IMR-90 (cell line): ENCODE measurements at regions not wholly inside any gene's neighbourhood (a gene's known extent, or its start where the extent isn't known, plus 50 kb on each side); places are given as distances from the start of the nearest gene placed in this dataset.

Experiments used
- ATAC-seq: fragments of 200-7000 bp; cut with Tn5 transposase; 2 replicates; pipeline ENCODE4 v1.9.1; 2020; ENCODE audit warnings: low read depth, mild to moderate bottlenecking, moderate library complexity
- BruUV-seq: library from RNA; stranded (reverse); fragments of 400-500 nt; replicated peaks from 2 replicates; lab custom pipeline; 2021; lab: Mats Ljungman, UMichigan
- CTCF ChIA-PET: fragments of 300-600 bp; formaldehyde crosslinking; extraction: SDS; loops from one replicate; lab custom pipeline; 2021; ENCODE audit warnings: antibody characterized with exemption; lab: Yijun Ruan, JAX
- POLR2A ChIA-PET: fragments of 300-600 bp; sonication (Branson Sonifier 250); formaldehyde crosslinking; loops from one replicate; lab custom pipeline; 2022; ENCODE audit warnings: antibody characterized with exemption; ENCODE audit not compliant: unreplicated experiment; lab: Charles Lee
- DNase-seq: peaks from one replicate; pipeline ENCODE4 v3.0.0; 2013
- H2AFZ ChIP-seq: replicated peaks from 2 replicates; pipeline ENCODE3; 2013; ENCODE audit warnings: low read length, mild to moderate bottlenecking; ENCODE audit not compliant: poor library complexity
- H2AK5ac ChIP-seq: 2 replicates; pipeline ENCODE4 v1.6.1; 2013; ENCODE audit warnings: low read depth, low read length, inconsistent platforms
- H2AK9ac ChIP-seq: replicated peaks from 2 replicates; pipeline ENCODE3; 2013; ENCODE audit warnings: mild to moderate bottlenecking, low read depth, low read length, moderate library complexity; ENCODE audit not compliant: poor library complexity
- H2BK120ac ChIP-seq: 2 replicates; pipeline ENCODE4 v1.6.1; 2013; ENCODE audit warnings: low read depth, low read length, inconsistent platforms
- H2BK15ac ChIP-seq: 3 replicates; pipeline ENCODE4 v1.6.1; 2013; ENCODE audit warnings: low read depth, low read length, inconsistent platforms
- H2BK20ac ChIP-seq: 2 replicates; pipeline ENCODE4 v1.6.1; 2013; ENCODE audit warnings: low read depth, mild to moderate bottlenecking, inconsistent platforms, low read length, moderate library complexity
- H2BK5ac ChIP-seq: 2 replicates; pipeline ENCODE4 v1.6.1; 2013; ENCODE audit warnings: mild to moderate bottlenecking, low read depth, low read length, inconsistent platforms; ENCODE audit not compliant: poor library complexity, severe bottlenecking
- H3K14ac ChIP-seq: replicated peaks from 2 replicates; pipeline ENCODE4 v1.6.1; 2013; ENCODE audit warnings: low read depth, low read length, inconsistent platforms
- H3K18ac ChIP-seq: 2 replicates; pipeline ENCODE4 v1.6.1; 2013; ENCODE audit warnings: low read depth, low read length, control low read depth
- H3K23ac ChIP-seq: 2 replicates; pipeline ENCODE4 v1.6.1; 2013; ENCODE audit warnings: low read depth, low read length, inconsistent platforms
- H3K27ac ChIP-seq: 2 replicates; pipeline ENCODE4 v1.5.1; 2013; ENCODE audit warnings: mild to moderate bottlenecking, control low read depth, low read length; ENCODE audit not compliant: insufficient read depth
- H3K27me3 ChIP-seq: 2 replicates; pipeline ENCODE4 v1.6.1; 2013; ENCODE audit warnings: low read length; ENCODE audit not compliant: control insufficient read depth, insufficient read depth
- H3K36me3 ChIP-seq: 2 replicates; pipeline ENCODE4 v1.6.1; 2013; ENCODE audit warnings: low read length, mixed read lengths; ENCODE audit not compliant: control insufficient read depth, insufficient read depth
- H3K4ac ChIP-seq: 2 replicates; pipeline ENCODE4 v1.6.1; 2013; ENCODE audit warnings: low read depth, low read length, inconsistent platforms
- H3K4me1 ChIP-seq: 2 replicates; pipeline ENCODE4 v1.6.1; 2013; ENCODE audit warnings: low read length, mixed read lengths; ENCODE audit not compliant: control insufficient read depth, insufficient read depth
- H3K4me2 ChIP-seq: 2 replicates; pipeline ENCODE4 v1.6.1; 2013; ENCODE audit warnings: low read depth, mild to moderate bottlenecking, control low read depth, low read length, moderate library complexity
- H3K4me3 ChIP-seq: 2 replicates; pipeline ENCODE4 v1.5.1; 2013; ENCODE audit warnings: low read depth, mild to moderate bottlenecking, control low read depth, low read length, moderate library complexity; ENCODE audit not compliant: insufficient read depth
- H3K56ac ChIP-seq: 2 replicates; pipeline ENCODE4 v1.6.1; 2013; ENCODE audit warnings: low read length, inconsistent platforms; ENCODE audit not compliant: insufficient read depth; ENCODE audit errors: extremely low read depth
- H3K79me1 ChIP-seq, 2 experiments: 2 replicates each; pipeline ENCODE4 v1.6.1; 2013; ENCODE audit warnings: low read length in 2 of 2, inconsistent platforms in 1 of 2, low read depth in 1 of 2
- H3K9ac ChIP-seq: 2 replicates; pipeline ENCODE4 v1.6.1; 2013; ENCODE audit warnings: low read depth, low read length, control low read depth
- H3K9me1 ChIP-seq: 2 replicates; pipeline ENCODE4 v1.6.1; 2013; ENCODE audit warnings: low read length, inconsistent platforms; ENCODE audit not compliant: insufficient read depth
- H3K9me3 ChIP-seq: 2 replicates; pipeline ENCODE4 v1.6.1; 2013; ENCODE audit warnings: low read length; ENCODE audit not compliant: control insufficient read depth, insufficient read depth
- H4K20me1 ChIP-seq: 2 replicates; pipeline ENCODE4 v1.6.1; 2013; ENCODE audit warnings: low read length, inconsistent platforms; ENCODE audit not compliant: insufficient read depth
- H4K5ac ChIP-seq: 2 replicates; pipeline ENCODE4 v1.6.1; 2013; ENCODE audit warnings: mild to moderate bottlenecking, low read depth, low read length, control low read depth
- H4K8ac ChIP-seq, 2 experiments: 2 replicates each; pipeline ENCODE4 v1.6.1; 2013; ENCODE audit warnings: low read depth in 2 of 2, low read length in 2 of 2, control low read depth in 1 of 2, inconsistent platforms in 1 of 2
- H4K91ac ChIP-seq: 2 replicates; pipeline ENCODE4 v1.6.1; 2013; ENCODE audit warnings: low read depth, low read length, inconsistent platforms; ENCODE audit not compliant: insufficient read depth
- BHLHE40 ChIP-seq: fragments of 150-350 bp; IDR thresholded peaks from 2 replicates; pipeline ENCODE4 v1.6.1; 2016; ENCODE audit warnings: mild to moderate bottlenecking, low read depth, low read length
- CEBPB ChIP-seq: IDR thresholded peaks from 2 replicates; pipeline ENCODE4 v1.6.1; 2012; ENCODE audit warnings: low read depth, low read length, improper control_type of control experiment
- CHD1 ChIP-seq: IDR thresholded peaks from 2 replicates; pipeline ENCODE4 v1.6.1; 2012; ENCODE audit warnings: low read depth, low read length, improper control_type of control experiment
- FOS ChIP-seq: fragments of 150-350 bp; IDR thresholded peaks from 2 replicates; pipeline ENCODE4 v1.6.1; 2016; ENCODE audit warnings: low read depth, low read length
- MAFK ChIP-seq: IDR thresholded peaks from 2 replicates; pipeline ENCODE4 v1.6.1; 2012; ENCODE audit warnings: low read depth, low read length, improper control_type of control experiment
- MAZ ChIP-seq: IDR thresholded peaks from 2 replicates; pipeline ENCODE4 v1.6.1; 2012; ENCODE audit warnings: low read depth, mild to moderate bottlenecking, low read length, improper control_type of control experiment, moderate library complexity, borderline replicate concordance
- MXI1 ChIP-seq: IDR thresholded peaks from 2 replicates; pipeline ENCODE4 v1.6.1; 2012; ENCODE audit warnings: low read depth, mild to moderate bottlenecking, low read length, moderate library complexity, borderline replicate concordance
- NFE2L2 ChIP-seq: fragments of 150-350 bp; IDR thresholded peaks from 2 replicates; pipeline ENCODE4 v1.6.1; 2016; ENCODE audit warnings: low read depth, mild to moderate bottlenecking, low read length
- POLR2A ChIP-seq: IDR thresholded peaks from 2 replicates; pipeline ENCODE4 v1.6.1; 2012; ENCODE audit warnings: mild to moderate bottlenecking, low read depth, low read length
- RAD21 ChIP-seq: IDR thresholded peaks from 2 replicates; pipeline ENCODE4 v1.6.1; 2012; ENCODE audit warnings: low read length, improper control_type of control experiment
- RCOR1 ChIP-seq: IDR thresholded peaks from 2 replicates; pipeline ENCODE4 v1.6.1; 2012; ENCODE audit warnings: mild to moderate bottlenecking, low read length, improper control_type of control experiment; ENCODE audit not compliant: insufficient replicate concordance
- RFX5 ChIP-seq: IDR thresholded peaks from 2 replicates; pipeline ENCODE4 v1.8.0; 2012; ENCODE audit warnings: low read depth, mild to moderate bottlenecking, low read length, moderate library complexity
- SMC3 ChIP-seq: fragments of 150-350 bp; IDR thresholded peaks from 2 replicates; pipeline ENCODE4 v1.6.1; 2016; ENCODE audit warnings: low read depth, mild to moderate bottlenecking, antibody characterized with exemption, low read length, moderate library complexity
- USF2 ChIP-seq: fragments of 150-350 bp; IDR thresholded peaks from 2 replicates; pipeline ENCODE4 v1.6.1; 2017; ENCODE audit warnings: mild to moderate bottlenecking, antibody characterized with exemption, low read length, low read depth
- WGBS, 2 experiments: methylation state at CpG; one replicate each; pipeline versions ENCODE4 v1.1.5 to v1.1.7; 2013; ENCODE audit warnings: missing lambda C conversion rate in 2 of 2; ENCODE audit not compliant: insufficient read length in 1 of 2; ENCODE audit errors: extremely low coverage in 2 of 2; 5-methylcytosine and 5-hydroxymethylcytosine counted together
- dilution Hi-C: fragments of 300-500 bp; cut with HindIII; formaldehyde crosslinking; loops from one replicate; pipeline ENCODE4 v1.14.3; 2018; ENCODE audit warnings: low sequenced_read_pairs; ENCODE audit not compliant: unreplicated experiment
- in situ Hi-C: fragments of 300-500 bp; cut with MboI; formaldehyde crosslinking; loops from 3 replicates; pipeline ENCODE4 v1.14.3; 2019; ENCODE audit warnings: low sequenced_read_pairs, inconsistent platforms, mixed read lengths
- intact Hi-C: fragments of 100-400 bp; cut with micrococcal nuclease; formaldehyde crosslinking; loops from 2 replicates; pipeline ENCODE4 v1.10.0; 2022
- TF ChIP-seq, protein P1 (sequence below): fragments of 150-350 bp; IDR thresholded peaks from 2 replicates; pipeline ENCODE4 v1.6.1; 2016; ENCODE audit warnings: low read depth, mild to moderate bottlenecking, low read length, moderate library complexity, borderline replicate concordance
- TF ChIP-seq, protein P2 (sequence below): conservative IDR thresholded peaks from 2 replicates; pipeline ENCODE4 v1.5.1; 2012; ENCODE audit warnings: mild to moderate bottlenecking, low read depth, low read length, improper control_type of control experiment

- no peak overlapping the region for H3K4me3 ChIP-seq
- H4K5ac ChIP-seq: no peak overlapping the region
- ATAC-seq: no peak
- BruUV-seq: no TSS peak
- H3K4ac ChIP-seq: no peak overlapping the region
- no peak overlapping the region for H3K4me2 ChIP-seq
- no peak overlapping the region for H2BK120ac ChIP-seq
- H3K9me3 ChIP-seq: no peaks in the 10 kb centered on the region
- H3K23ac ChIP-seq: no peak overlapping the region
- H2BK5ac ChIP-seq: no peak overlapping the region
- H4K8ac ChIP-seq: no peak overlapping the region
- H3K4me1 ChIP-seq: no peaks in the 10 kb centered on the region
- no peak overlapping the region for H3K14ac ChIP-seq
- dilution Hi-C loops: no loop called here
- no peaks in the 10 kb centered on the region for H4K20me1 ChIP-seq
- H2AK5ac ChIP-seq: no peak overlapping the region
- no peak overlapping the region for H3K56ac ChIP-seq
- H3K27me3 ChIP-seq: no peaks in the 10 kb centered on the region
- no peak overlapping the region for H2AK9ac ChIP-seq
- H2AFZ ChIP-seq: no peak overlapping the region
- H4K91ac ChIP-seq: no peak overlapping the region
- H2BK15ac ChIP-seq: no peak overlapping the region
- no peaks in the 10 kb centered on the region for H3K79me1 ChIP-seq
- no peak overlapping the region for H2BK20ac ChIP-seq
- H3K9me1 ChIP-seq: no peaks in the 10 kb centered on the region
- H3K27ac ChIP-seq: no peak overlapping the region
- no peaks in the 10 kb centered on the region for H3K36me3 ChIP-seq
- ChIA-PET POLR2A (no interaction called here), CTCF (no interaction called here)
- no peak overlapping the region for H3K18ac ChIP-seq
- no peak overlapping the region for H3K9ac ChIP-seq
- no peak for DNase-seq
- in situ Hi-C loops: no loop called here
- TF ChIP-seq RAD21 (no peak), RFX5 (no peak), USF2 (no peak), CEBPB (no peak), BHLHE40 (no peak), MAFK (no peak), POLR2A (no peak), NFE2L2 (no peak), MXI1 (no peak), CHD1 (no peak), SMC3 (no peak), MAZ (no peak), FOS (no peak), RCOR1 (no peak)
- TF ChIP-seq, protein P1, sequence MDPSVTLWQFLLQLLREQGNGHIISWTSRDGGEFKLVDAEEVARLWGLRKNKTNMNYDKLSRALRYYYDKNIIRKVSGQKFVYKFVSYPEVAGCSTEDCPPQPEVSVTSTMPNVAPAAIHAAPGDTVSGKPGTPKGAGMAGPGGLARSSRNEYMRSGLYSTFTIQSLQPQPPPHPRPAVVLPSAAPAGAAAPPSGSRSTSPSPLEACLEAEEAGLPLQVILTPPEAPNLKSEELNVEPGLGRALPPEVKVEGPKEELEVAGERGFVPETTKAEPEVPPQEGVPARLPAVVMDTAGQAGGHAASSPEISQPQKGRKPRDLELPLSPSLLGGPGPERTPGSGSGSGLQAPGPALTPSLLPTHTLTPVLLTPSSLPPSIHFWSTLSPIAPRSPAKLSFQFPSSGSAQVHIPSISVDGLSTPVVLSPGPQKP: no peak
- TF ChIP-seq, protein P2, sequence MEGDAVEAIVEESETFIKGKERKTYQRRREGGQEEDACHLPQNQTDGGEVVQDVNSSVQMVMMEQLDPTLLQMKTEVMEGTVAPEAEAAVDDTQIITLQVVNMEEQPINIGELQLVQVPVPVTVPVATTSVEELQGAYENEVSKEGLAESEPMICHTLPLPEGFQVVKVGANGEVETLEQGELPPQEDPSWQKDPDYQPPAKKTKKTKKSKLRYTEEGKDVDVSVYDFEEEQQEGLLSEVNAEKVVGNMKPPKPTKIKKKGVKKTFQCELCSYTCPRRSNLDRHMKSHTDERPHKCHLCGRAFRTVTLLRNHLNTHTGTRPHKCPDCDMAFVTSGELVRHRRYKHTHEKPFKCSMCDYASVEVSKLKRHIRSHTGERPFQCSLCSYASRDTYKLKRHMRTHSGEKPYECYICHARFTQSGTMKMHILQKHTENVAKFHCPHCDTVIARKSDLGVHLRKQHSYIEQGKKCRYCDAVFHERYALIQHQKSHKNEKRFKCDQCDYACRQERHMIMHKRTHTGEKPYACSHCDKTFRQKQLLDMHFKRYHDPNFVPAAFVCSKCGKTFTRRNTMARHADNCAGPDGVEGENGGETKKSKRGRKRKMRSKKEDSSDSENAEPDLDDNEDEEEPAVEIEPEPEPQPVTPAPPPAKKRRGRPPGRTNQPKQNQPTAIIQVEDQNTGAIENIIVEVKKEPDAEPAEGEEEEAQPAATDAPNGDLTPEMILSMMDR: no peak
- WGBS, 2 experiments: no CpG with 5 or more reads among the region's 3 CpGs
- intact Hi-C loops: no loop called here
These were observed 178.0 kb upstream of the CAND1 start for GRCh38 chr12:67091204-67091603.
